ENCODE measurements at regions not wholly inside any gene's neighbourhood (a gene's known extent, or its start where the extent isn't known, plus 50 kb on each side); places are given as distances from the start of the nearest gene placed in this dataset.

DNA sequence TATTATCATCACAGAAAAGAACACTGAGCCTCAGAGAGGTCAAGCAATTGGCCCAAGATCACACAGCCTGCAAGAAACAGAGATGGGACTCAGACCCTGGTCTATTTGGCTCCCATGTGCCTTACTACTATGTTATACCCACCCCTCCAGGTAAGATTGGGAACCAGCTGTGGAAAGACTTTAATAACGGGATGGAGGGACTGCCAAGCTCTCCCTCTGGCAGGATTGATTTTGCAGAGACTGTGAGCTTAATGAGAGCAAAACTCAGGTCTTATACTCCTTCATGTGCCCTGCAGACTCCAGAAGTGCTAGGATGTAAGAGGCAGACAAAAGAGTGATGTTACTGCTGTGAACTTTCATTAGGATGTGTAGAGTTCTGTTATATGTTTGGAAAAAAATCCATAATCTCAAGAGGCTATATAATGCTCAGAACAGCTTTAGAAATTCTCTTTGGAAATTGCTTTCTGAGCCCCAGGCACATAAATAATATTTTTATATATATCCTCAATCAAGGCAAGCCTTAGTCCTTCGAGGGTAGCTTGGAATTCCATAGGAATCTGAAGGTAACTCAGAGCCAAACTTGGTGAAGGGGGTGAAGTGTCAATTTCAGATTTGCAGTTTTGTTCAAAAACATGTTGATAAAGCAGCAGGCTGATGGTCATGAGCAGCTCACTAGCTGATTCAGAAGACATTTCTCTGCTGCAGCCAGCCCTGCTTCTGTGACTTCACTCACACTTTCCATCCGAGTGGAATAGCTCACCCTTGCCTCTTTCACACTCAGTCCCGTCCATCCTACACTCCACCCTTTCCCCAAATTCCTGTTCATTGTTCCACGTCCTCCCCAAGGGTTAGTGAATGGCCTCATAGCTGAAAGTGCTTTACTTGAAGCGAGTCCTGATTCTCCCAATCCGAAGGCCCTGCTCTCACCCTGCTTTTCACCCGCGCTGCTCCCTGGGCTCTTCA lies 188.8 kb downstream of the SNX19 start:
- TF ChIP-seq, protein P1, sequence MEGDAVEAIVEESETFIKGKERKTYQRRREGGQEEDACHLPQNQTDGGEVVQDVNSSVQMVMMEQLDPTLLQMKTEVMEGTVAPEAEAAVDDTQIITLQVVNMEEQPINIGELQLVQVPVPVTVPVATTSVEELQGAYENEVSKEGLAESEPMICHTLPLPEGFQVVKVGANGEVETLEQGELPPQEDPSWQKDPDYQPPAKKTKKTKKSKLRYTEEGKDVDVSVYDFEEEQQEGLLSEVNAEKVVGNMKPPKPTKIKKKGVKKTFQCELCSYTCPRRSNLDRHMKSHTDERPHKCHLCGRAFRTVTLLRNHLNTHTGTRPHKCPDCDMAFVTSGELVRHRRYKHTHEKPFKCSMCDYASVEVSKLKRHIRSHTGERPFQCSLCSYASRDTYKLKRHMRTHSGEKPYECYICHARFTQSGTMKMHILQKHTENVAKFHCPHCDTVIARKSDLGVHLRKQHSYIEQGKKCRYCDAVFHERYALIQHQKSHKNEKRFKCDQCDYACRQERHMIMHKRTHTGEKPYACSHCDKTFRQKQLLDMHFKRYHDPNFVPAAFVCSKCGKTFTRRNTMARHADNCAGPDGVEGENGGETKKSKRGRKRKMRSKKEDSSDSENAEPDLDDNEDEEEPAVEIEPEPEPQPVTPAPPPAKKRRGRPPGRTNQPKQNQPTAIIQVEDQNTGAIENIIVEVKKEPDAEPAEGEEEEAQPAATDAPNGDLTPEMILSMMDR (IDR thresholded peaks at IDR 0.05), result no peak
- TF ChIP-seq POLR2A (IDR thresholded peaks at IDR 0.05), result no peak
